GM12874 (cell line): ENCODE measurements at regions not wholly inside any gene's neighbourhood (a gene's known extent, or its start where the extent isn't known, plus 50 kb on each side); places are given as distances from the start of the nearest gene placed in this dataset.

ENCODE experiments used
- CTCF ChIP-seq: IDR thresholded peaks from 2 replicates; pipeline ENCODE4 v1.5.1; 2011; ENCODE audit warnings: low read depth, mild to moderate bottlenecking, control low read depth, low read length, moderate library complexity; ENCODE audit not compliant: insufficient read depth

DNA sequence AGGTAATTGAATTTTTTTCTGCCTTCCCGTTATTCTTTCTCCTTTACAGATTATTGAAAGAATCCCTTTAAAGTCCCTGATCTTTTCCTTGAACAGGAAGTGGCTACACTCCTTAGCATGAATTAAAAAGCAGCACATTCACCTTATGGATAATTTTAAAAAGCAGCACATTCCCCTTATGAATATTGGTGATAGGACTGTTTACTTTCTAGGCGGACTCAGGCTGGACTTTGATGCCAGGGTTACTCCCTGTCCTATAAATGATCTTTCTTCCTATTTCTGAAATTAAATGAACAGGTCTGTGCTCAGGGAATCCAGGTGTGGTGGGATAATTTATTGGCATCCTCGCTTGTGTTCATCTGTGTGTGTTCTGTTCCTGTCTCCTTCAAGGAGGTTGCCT, 226.0 kb downstream of the DCDC2C start:
- no peak for TF ChIP-seq CTCF

- TF ChIP-seq CTCF, result no peak
These were observed 226.9 kb downstream of the DCDC2C start for GRCh38 chr2:3930246-3930645.

DNA sequence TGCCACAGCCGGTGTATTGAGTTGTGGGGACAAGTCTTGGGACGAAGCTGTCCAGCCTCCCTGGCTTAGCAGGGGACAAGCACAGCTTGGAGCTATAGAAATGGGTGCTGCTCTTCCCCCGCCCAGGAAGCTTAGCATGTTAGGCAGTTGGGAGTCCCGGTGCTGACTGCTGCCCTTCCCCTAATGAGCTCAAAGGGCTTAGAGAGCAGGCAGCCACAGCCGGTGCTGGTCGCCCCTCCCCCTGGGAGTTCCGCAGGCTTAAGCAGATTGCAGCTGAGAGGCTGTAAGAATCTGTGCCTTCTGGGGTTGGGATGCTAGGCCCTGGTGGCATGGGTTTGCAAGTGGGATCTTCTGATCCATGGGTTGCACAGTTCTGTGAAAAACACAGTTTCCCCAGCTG, 237.3 kb downstream of the DCDC2C start:
- TF ChIP-seq CTCF, result no peak

DNA sequence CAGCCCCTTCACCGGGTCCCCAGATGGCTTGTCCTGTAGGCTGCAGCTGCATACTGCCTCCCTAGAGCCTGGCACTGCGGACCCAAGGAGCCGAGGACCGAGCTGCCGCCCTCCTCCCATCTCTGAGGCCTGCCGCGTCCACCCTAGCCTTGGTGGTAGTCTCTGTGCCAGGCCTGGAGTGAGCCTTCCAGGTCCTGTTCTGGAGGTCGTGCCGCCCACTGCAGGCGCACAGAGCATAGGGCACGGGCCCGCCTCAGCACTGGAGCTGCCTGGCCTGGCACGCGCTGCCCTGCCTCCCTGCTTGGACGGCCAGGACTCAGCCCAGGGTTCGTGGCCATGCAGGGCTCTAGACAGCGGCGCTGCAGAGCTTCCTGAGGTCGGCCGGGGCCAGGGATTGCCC, 239.5 kb downstream of the DCDC2C start:
- no peak for TF ChIP-seq CTCF

DNA sequence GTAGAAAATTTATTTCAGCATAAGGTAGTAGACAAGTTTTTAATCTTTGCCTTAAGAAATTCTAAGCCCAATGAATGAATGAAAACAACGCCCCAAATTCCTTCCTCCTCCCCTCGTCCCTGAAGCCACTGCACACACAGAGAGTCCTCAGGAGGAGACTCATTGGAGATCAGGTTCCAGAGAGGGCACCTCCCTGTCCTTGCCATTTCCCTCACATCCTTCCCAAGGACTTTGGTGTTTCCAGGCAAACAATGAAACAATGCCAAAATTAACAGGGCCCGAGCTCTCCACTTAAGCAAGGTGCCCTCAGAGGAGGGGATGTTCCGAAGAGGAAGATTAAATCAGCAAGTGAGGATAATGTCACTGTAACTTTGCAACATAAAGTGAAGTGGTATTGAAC, 240.7 kb downstream of the DCDC2C start:
- TF ChIP-seq CTCF, result no peak

- TF ChIP-seq CTCF, result no peak
These were observed 241.5 kb downstream of the DCDC2C start for GRCh38 chr2:3944841-3945240.

- TF ChIP-seq CTCF, result no peak
These were observed 244.8 kb downstream of the DCDC2C start for GRCh38 chr2:3948191-3948590.
